GM19238 (cell line): ENCODE measurements at regions not wholly inside any gene's neighbourhood (a gene's known extent, or its start where the extent isn't known, plus 50 kb on each side); places are given as distances from the start of the nearest gene placed in this dataset.
"Not testable (repeated sequence)": the region's sequence is repeated elsewhere in the genome, so short reads cannot be mapped to it uniquely, and the experiment has no call there.

Experiments used
- DNase-seq: peaks from one replicate; pipeline ENCODE4 v3.0.0; 2011; ENCODE audit warnings: low spot score; ENCODE audit not compliant: insufficient read length

DNA sequence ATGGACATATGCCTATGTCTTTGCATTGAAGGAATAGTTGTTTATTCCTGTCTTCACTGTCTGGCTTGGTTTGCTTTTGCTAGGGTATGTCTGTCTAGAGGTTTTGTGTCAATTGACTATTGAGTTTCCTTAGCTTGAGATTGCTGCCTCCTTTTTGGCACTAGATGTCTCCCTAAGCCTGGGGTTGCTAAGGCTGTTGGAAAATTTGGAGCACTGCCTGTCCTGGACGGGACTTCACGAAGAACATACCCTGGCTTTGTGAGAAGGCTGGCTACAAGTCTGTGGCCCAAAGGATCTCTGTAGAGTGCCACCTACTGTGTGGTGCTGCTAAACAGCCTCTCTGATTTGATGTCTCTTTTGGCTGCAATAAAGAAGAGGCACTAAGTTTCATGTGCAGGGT, 183.8 kb upstream of the NUDT10 start:
- DNase-seq: no peak

DNA sequence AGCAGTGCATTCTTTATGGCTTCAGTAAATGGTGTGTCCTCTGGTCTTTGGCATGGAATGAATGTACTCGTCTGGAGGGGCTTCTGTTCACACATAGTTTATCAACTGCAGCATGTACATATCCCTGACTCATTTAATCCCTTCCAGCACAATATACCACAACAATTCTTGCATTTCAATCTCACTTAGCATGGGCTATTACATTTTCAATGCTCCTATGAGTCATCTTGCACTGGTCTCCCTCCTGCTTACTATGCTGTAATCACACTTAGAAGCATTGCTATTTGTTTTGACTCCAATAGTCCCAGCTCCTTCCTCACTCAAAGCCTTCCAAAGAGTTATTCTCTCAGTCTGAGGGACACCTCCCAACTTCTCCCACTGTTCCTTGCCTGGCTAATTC, 180.9 kb upstream of the NUDT10 start:
- no peak for DNase-seq

GRCh38 chrX:51155157-51155556, 177.5 kb upstream of the NUDT10 start:
- DNase-seq: no peak

DNA sequence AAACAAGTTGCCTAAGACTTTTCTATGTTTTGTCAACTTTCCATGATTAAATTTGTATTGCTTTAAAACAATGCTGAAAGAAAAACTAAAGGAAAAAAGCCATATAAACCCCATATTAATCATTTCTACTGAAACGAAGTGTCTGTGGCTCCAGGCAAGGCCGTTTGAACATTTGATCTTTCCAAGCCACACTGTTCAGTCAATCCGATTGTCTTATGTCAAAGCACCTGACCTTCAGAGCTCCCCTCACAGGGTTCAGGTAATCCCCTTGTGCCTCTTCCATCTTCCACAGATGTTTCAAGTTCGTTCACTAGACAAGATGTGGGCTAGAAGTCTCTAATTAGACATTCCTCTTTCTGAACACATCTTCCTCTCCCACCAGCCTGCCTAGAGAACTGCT, 177.1 kb upstream of the NUDT10 start:
- no peak for DNase-seq

- DNase-seq: no peak
These were observed 174.4 kb upstream of the NUDT10 start for GRCh38 chrX:51158231-51158630.

DNA sequence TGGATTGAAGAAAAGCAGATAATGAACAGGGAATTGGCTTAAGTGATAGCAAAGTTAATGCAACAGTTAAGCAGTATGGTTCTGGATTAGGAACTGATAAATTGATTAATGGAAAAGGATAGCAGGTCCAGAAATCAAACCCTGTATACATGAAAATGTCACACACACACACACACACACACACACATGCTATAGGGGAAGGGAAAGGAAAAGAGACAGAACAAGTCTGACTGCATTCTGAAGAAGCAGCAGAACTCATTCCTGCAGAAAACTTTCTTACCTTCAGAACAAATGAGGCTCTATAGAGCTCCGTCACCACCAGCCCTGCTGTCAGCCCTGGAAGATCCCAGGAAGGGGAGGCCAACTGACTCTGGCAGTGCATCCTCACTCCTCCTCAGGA, 173.2 kb upstream of the NUDT10 start:
- DNase-seq: not testable (repeated sequence)

GRCh38 chrX:51163730-51164129, 168.9 kb upstream of the NUDT10 start:
- no peak for DNase-seq

- not testable (repeated sequence) for DNase-seq
These were observed 154.2 kb upstream of the NUDT10 start for GRCh38 chrX:51178356-51178900.

- DNase-seq: not testable (repeated sequence)
These were observed 152.8 kb upstream of the NUDT10 start for GRCh38 chrX:51179805-51180204.

DNA sequence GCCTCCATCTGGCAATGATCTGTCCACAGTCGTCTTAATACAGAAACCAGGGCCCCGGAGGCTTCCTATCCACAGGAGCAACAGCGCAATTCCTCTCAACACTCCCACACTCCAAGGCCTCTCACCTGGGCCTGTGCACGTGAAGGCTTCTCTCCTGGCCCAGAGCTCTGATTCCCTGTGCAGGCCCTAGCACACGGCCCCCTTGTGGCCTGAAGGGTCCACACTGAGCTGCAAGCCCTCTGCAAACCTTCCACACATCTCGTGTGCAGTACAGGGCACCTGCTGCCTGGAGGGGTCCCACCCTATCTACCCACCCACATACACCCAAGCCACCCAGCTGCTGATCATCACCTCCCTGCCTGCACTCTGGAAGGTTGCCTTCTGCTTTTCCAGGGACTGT, 150.1 kb upstream of the NUDT10 start:
- peak; percentile 1 for DNase-seq

- no peak for DNase-seq
These were observed 140.5 kb upstream of the NUDT10 start for GRCh38 chrX:51192104-51192503.

- DNase-seq: no peak
These were observed 117.4 kb upstream of the NUDT10 start for GRCh38 chrX:51215266-51215665.

DNA sequence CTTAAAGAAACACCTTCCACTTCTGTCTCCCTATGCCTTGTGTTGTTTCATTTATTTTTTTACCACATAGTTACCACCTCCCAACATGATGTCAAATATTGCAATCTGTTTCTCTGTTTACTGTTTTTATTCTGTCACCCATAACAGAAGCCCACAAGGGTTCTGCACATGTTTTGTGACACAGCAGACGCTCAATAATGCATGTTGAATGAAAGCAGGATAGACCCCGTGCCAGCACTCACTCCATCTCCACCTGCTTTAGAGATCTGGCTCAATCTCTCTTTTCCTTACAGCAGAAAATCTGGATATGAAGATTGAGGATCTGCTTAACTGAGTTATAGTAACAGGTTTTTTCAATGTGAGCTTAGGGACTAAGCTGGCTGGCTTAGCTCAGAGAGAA, 116.8 kb upstream of the NUDT10 start:
- DNase-seq: no peak

GRCh38 chrX:51242212-51242611, 90.4 kb upstream of the NUDT10 start:
- DNase-seq: no peak

DNA sequence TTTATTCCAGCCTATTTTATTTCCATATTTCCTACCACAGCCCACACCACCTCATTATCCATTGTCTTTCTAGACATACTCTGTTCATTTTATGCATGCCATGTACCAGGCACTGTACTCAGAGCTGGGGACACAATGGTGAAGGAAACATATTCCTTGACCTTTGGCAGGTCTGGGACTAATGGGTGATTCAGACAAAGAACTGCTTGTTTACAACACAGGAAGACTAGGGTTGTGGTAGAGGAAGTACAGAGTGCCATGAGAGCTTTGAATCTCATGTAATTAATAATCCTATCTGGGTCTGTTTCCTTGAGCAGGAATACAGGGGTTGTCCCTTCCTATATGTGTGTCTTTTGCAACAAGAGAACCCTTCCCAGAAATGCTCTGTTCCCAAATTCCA, 75.1 kb upstream of the NUDT10 start:
- DNase-seq: no peak

GRCh38 chrX:51262271-51262670, 70.4 kb upstream of the NUDT10 start:
- not testable (repeated sequence) for DNase-seq

DNA sequence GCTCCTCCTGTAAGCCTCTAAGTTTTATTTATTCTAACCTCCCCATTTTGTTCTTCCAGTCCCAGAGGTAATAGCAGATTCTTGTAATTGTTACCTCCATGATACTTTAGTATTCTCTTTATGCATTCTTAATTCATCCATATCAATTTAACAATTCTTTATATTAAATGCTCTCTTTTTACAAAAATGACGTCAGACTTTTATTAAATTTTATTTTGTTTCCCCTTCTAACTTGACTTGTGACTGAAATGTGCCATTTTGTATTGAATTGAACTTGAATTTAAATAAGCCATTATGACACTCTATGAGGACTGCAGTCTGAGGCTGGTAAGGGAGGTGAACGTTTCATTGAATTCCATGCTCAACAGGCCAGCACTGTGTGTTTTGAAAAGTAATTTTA, 60.0 kb upstream of the NUDT10 start:
- no peak for DNase-seq

DNA sequence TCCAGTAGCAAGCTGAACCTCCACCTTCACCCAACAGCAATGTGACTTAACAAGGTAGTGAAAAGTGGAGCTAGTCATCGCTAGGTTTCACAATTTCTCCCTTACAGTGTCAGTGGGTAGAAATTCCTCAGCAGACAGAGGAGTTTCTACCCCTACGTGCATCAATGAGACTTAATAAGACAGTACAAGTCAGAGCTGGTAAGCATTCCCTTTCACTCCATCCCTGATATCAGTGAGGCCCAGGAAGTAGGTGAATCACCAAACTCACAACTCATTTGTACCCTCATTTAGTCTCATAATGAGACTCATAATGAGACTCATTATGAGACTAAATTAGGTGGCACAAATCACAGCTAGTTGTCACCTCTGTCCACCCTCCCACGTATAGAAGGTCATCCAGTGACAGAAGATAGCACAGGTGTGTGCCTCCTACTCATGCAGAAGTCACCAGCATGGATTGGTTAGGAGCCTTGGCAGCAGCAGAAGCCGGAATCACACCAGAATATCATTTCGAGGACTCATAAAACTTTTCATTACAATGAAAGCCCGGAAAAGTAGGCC, 50.8 kb upstream of the NUDT10 start:
- no peak for DNase-seq
